ENCODE measurements at regions not wholly inside any gene's neighbourhood (a gene's known extent, or its start where the extent isn't known, plus 50 kb on each side); places are given as distances from the start of the nearest gene placed in this dataset.

DNA sequence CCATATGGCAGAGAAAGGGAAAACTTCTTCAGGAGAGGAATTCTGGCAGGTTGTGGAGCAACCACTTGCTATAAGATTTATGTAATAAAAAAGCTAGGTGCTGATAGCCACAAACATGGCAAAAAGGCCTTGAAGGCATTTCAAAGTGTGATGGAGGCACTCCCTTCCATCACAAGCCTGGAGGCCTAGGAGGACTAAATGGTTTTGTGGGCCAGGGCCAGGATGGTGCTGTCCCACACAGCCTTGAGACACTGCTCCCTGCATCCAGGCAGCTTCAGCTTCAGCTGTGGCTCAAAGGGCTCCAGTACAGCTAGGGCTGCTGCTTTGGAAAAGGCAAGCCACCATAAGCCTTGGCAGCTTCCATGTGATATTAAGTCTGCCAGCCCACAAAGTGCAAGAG is 632.8 kb downstream of the BRINP1 start:
- no peak for TF ChIP-seq POLR2AphosphoS5 (IDR thresholded peaks at IDR 0.05; ENCODE audit: low read depth, low read length)
- TF ChIP-seq POLR2A (IDR thresholded peaks at IDR 0.05; ENCODE audit: low read depth, low read length), result no peak
- no peak for TF ChIP-seq TAF1 (IDR thresholded peaks at IDR 0.05; ENCODE audit: low read depth, low read length)
- TF ChIP-seq SPI1 (IDR thresholded peaks at IDR 0.05; ENCODE audit: low read depth, low read length), result no peak
- no peak for TF ChIP-seq PAX5 (IDR thresholded peaks at IDR 0.05; ENCODE audit: insufficient read depth, low read length, severe bottlenecking)

Measured in GM12891 (cell line).